Liver (tissue), 8 donors: ENCODE measurements at regions not wholly inside any gene's neighbourhood (a gene's known extent, or its start where the extent isn't known, plus 50 kb on each side); places are given as distances from the start of the nearest gene placed in this dataset.

Experiments
- DNase-seq: peaks from one replicate; pipeline ENCODE4 v3.0.0-alpha.2; 2017; ENCODE audit warnings: low spot score
- H3K27ac ChIP-seq, 2 donors: one replicate each; pipeline ENCODE4 v1.7.0; 2013; ENCODE audit warnings: inconsistent platforms in 2 of 2, low read length in 2 of 2, control low read depth in 1 of 2, low read depth in 1 of 2, mild to moderate bottlenecking in 1 of 2
- H3K27me3 ChIP-seq, 4 donors: one replicate each; pipeline versions ENCODE4 v1.6.1 to v1.7.0; 2013; ENCODE audit warnings: low read length in 3 of 4, inconsistent platforms in 1 of 4, mild to moderate bottlenecking in 1 of 4, moderate library complexity in 1 of 4; ENCODE audit not compliant: control insufficient read depth in 4 of 4, insufficient read depth in 4 of 4
- H3K36me3 ChIP-seq, 4 donors: one replicate each; pipeline versions ENCODE4 v1.6.1 to v1.7.0; 2013; ENCODE audit warnings: low read length in 3 of 4, mild to moderate bottlenecking in 3 of 4, low read depth in 1 of 4, moderate library complexity in 1 of 4; ENCODE audit not compliant: control insufficient read depth in 4 of 4, insufficient read depth in 3 of 4
- H3K4me1 ChIP-seq, 4 donors: one replicate each; pipeline versions ENCODE4 v1.6.1 to v1.7.0; 2013; ENCODE audit warnings: low read length in 3 of 4, mild to moderate bottlenecking in 3 of 4, moderate library complexity in 1 of 4; ENCODE audit not compliant: control insufficient read depth in 4 of 4, insufficient read depth in 4 of 4
- H3K4me3 ChIP-seq, 3 donors: one replicate each; pipeline versions ENCODE4 v1.6.1 to v1.7.0; 2013; ENCODE audit warnings: low read length in 3 of 3, control low read depth in 1 of 3, low read depth in 1 of 3, mild to moderate bottlenecking in 1 of 3
- H3K9ac ChIP-seq, 2 donors: one replicate each; pipeline ENCODE4 v1.7.0; 2013; ENCODE audit warnings: low read length in 2 of 2, mild to moderate bottlenecking in 2 of 2, moderate library complexity in 2 of 2, control low read depth in 1 of 2, low read depth in 1 of 2
- H3K9me3 ChIP-seq, 4 donors: one replicate each; pipeline versions ENCODE4 v1.6.1 to v1.7.0; 2013; ENCODE audit warnings: low read length in 3 of 4; ENCODE audit not compliant: control insufficient read depth in 4 of 4
- ATF3 ChIP-seq: IDR thresholded peaks from 2 replicates; pipeline ENCODE4 v1.6.1; 2016; ENCODE audit warnings: antibody characterized with exemption
- EGR1 ChIP-seq, 2 donors: IDR thresholded peaks; 2 replicates each; pipeline ENCODE4 v1.6.1; 2016 to 2018; ENCODE audit warnings: antibody characterized with exemption in 2 of 2, low read depth in 2 of 2
- FOXA1 ChIP-seq: IDR thresholded peaks from 2 replicates; pipeline ENCODE4 v1.6.1; 2016; ENCODE audit warnings: antibody characterized with exemption
- FOXA2 ChIP-seq: IDR thresholded peaks from 2 replicates; pipeline ENCODE4 v1.6.1; 2016; ENCODE audit warnings: antibody characterized with exemption
- GABPA ChIP-seq, 2 donors: IDR thresholded peaks in 1 of 2; conservative IDR thresholded peaks in 1 of 2; 2 replicates each; pipeline ENCODE4 v1.6.1; 2016; ENCODE audit warnings: antibody characterized with exemption in 2 of 2, mild to moderate bottlenecking in 1 of 2, moderate library complexity in 1 of 2
- HNF4A ChIP-seq, 2 donors: conservative IDR thresholded peaks; 2 replicates each; pipeline ENCODE4 v1.6.1; 2016; ENCODE audit warnings: antibody characterized with exemption in 2 of 2, mild to moderate bottlenecking in 2 of 2
- HNF4G ChIP-seq: IDR thresholded peaks from 2 replicates; pipeline ENCODE4 v1.6.1; 2016; ENCODE audit warnings: antibody characterized with exemption
- JUND ChIP-seq, 2 donors: IDR thresholded peaks; 2 replicates each; pipeline ENCODE4 v1.6.1; 2016; ENCODE audit warnings: antibody characterized with exemption in 2 of 2
- NR2F2 ChIP-seq: IDR thresholded peaks from 2 replicates; pipeline ENCODE4 v1.6.1; 2016; ENCODE audit warnings: antibody characterized with exemption
- RAD21 ChIP-seq, 2 donors: IDR thresholded peaks; 2 replicates each; pipeline ENCODE4 v1.6.1; 2016; ENCODE audit warnings: antibody characterized with exemption in 2 of 2, mild to moderate bottlenecking in 2 of 2
- RXRA ChIP-seq, 2 donors: IDR thresholded peaks; 2 replicates each; pipeline ENCODE4 v1.6.1; 2017 to 2018; ENCODE audit warnings: antibody characterized with exemption in 2 of 2, mild to moderate bottlenecking in 1 of 2
- SP1 ChIP-seq: IDR thresholded peaks from 2 replicates; pipeline ENCODE4 v1.6.1; 2018; ENCODE audit warnings: antibody characterized with exemption, mild to moderate bottlenecking
- TAF1 ChIP-seq: conservative IDR thresholded peaks from 2 replicates; pipeline ENCODE4 v1.6.1; 2016; ENCODE audit warnings: antibody characterized with exemption, mild to moderate bottlenecking
- YY1 ChIP-seq: IDR thresholded peaks from 2 replicates; pipeline ENCODE4 v1.6.1; 2016; ENCODE audit warnings: antibody characterized with exemption, mild to moderate bottlenecking
- WGBS: extraction: QIAGEN DNeasy Blood & Tissue Kit; methylation state at CpG from one replicate; pipeline ENCODE4 v1.1.7; 2013; 5-methylcytosine and 5-hydroxymethylcytosine counted together
- TF ChIP-seq, protein P1 (sequence below): fragments of 150-350 bp; IDR thresholded peaks from 2 replicates; pipeline ENCODE4 v1.5.1; 2017; ENCODE audit warnings: improper control_type of control experiment, low read depth, low read length; ENCODE audit not compliant: missing input control
- TF ChIP-seq, protein P2 (sequence below): IDR thresholded peaks from 2 replicates; pipeline ENCODE4 v1.6.1; 2016; ENCODE audit warnings: antibody characterized with exemption
- TF ChIP-seq, protein P3 (sequence below): IDR thresholded peaks from 2 replicates; pipeline ENCODE4 v1.6.1; 2016; ENCODE audit warnings: antibody characterized with exemption, mild to moderate bottlenecking
- TF ChIP-seq, protein P4 (sequence below): IDR thresholded peaks from 2 replicates; pipeline ENCODE4 v1.6.1; 2016; ENCODE audit warnings: antibody characterized with exemption
- donor health status: healthy.
- donor health status: healthy.
- donor health status: healthy.
- donor health status: healthy.
- donor health status: healthy.

DNA sequence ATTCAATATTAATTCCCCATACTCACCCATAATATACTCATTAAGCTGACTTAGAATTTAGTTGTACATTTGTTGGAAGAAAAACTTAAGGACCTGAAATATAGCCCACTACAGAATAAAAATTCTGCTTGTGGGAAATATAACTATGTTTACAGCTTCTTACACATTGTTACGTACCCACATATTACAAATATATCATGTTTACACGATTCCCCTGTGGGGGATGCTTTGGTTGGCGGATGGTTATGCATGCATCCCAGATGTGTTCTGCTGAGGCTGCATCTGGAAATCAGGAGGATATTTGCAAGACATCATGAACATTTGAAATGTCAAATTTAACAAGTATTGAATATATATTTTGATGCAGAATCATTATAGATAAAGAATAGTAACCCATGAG is 79.5 kb upstream of the KL start:
- 88% methylated on average over 3 of the region's 3 CpGs for WGBS

DNA sequence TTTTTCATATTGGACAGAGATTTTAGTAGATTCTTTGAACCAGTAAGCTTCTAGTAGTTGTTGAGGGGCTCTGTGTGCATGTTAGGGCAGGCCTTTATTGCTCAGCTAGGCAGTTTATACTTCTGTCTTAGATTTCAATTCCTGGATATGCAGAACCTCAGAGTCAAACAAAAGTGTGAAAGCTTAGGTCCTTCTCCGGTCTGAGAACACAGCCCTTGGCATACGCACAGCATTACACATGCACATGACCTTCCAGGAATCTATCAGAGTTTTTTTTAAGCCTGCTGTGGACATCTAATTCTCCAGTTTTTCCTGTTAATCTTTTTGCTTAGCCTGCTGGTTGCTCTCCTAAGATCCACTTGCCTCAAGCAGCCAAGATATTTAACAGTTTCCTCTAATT is 77.9 kb upstream of the KL start:
- no peak for DNase-seq
- Histone ChIP-seq H3K27ac (no peak overlapping the region), H3K4me1 (no peaks in the 10 kb centered on the region), H3K4me3 (no peak overlapping the region), H3K36me3 (no peaks in the 10 kb centered on the region), H3K9ac (no peak overlapping the region), H3K9me3 (no peaks in the 10 kb centered on the region), H3K27me3 (peaks cover 0 to 2% (median 0%) of the 10 kb centered on the region in 4 donors)
- WGBS = 86% methylated on average over 2 of the region's 2 CpGs
- no peak for TF ChIP-seq EGR1 (IDR thresholded peaks at IDR 0.05; ENCODE audit: low read depth in 2 of 2)
- no peak for TF ChIP-seq HNF4A (conservative IDR thresholded peaks at IDR 0.05)
- TF ChIP-seq, protein P1, sequence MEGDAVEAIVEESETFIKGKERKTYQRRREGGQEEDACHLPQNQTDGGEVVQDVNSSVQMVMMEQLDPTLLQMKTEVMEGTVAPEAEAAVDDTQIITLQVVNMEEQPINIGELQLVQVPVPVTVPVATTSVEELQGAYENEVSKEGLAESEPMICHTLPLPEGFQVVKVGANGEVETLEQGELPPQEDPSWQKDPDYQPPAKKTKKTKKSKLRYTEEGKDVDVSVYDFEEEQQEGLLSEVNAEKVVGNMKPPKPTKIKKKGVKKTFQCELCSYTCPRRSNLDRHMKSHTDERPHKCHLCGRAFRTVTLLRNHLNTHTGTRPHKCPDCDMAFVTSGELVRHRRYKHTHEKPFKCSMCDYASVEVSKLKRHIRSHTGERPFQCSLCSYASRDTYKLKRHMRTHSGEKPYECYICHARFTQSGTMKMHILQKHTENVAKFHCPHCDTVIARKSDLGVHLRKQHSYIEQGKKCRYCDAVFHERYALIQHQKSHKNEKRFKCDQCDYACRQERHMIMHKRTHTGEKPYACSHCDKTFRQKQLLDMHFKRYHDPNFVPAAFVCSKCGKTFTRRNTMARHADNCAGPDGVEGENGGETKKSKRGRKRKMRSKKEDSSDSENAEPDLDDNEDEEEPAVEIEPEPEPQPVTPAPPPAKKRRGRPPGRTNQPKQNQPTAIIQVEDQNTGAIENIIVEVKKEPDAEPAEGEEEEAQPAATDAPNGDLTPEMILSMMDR = no peak
- no peak for TF ChIP-seq FOXA1
- TF ChIP-seq ATF3 = no peak
- no peak for TF ChIP-seq TAF1
- TF ChIP-seq, protein P2, sequence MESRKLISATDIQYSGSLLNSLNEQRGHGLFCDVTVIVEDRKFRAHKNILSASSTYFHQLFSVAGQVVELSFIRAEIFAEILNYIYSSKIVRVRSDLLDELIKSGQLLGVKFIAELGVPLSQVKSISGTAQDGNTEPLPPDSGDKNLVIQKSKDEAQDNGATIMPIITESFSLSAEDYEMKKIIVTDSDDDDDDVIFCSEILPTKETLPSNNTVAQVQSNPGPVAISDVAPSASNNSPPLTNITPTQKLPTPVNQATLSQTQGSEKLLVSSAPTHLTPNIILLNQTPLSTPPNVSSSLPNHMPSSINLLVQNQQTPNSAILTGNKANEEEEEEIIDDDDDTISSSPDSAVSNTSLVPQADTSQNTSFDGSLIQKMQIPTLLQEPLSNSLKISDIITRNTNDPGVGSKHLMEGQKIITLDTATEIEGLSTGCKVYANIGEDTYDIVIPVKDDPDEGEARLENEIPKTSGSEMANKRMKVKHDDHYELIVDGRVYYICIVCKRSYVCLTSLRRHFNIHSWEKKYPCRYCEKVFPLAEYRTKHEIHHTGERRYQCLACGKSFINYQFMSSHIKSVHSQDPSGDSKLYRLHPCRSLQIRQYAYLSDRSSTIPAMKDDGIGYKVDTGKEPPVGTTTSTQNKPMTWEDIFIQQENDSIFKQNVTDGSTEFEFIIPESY = no peak
- no peak for TF ChIP-seq HNF4G
- TF ChIP-seq RXRA (IDR thresholded peaks at IDR 0.05) = no peak
- TF ChIP-seq, protein P3, sequence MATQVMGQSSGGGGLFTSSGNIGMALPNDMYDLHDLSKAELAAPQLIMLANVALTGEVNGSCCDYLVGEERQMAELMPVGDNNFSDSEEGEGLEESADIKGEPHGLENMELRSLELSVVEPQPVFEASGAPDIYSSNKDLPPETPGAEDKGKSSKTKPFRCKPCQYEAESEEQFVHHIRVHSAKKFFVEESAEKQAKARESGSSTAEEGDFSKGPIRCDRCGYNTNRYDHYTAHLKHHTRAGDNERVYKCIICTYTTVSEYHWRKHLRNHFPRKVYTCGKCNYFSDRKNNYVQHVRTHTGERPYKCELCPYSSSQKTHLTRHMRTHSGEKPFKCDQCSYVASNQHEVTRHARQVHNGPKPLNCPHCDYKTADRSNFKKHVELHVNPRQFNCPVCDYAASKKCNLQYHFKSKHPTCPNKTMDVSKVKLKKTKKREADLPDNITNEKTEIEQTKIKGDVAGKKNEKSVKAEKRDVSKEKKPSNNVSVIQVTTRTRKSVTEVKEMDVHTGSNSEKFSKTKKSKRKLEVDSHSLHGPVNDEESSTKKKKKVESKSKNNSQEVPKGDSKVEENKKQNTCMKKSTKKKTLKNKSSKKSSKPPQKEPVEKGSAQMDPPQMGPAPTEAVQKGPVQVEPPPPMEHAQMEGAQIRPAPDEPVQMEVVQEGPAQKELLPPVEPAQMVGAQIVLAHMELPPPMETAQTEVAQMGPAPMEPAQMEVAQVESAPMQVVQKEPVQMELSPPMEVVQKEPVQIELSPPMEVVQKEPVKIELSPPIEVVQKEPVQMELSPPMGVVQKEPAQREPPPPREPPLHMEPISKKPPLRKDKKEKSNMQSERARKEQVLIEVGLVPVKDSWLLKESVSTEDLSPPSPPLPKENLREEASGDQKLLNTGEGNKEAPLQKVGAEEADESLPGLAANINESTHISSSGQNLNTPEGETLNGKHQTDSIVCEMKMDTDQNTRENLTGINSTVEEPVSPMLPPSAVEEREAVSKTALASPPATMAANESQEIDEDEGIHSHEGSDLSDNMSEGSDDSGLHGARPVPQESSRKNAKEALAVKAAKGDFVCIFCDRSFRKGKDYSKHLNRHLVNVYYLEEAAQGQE = no peak
- no peak for TF ChIP-seq YY1
- TF ChIP-seq RAD21 (IDR thresholded peaks at IDR 0.05) = no peak

More for the DNA sequence above, 79.5 kb upstream of the KL start:
- no peak overlapping the region for H3K4me3 ChIP-seq
- no peaks in the 10 kb centered on the region for H3K36me3 ChIP-seq
- H3K9ac ChIP-seq = no peak overlapping the region
- no peak for DNase-seq
- H3K9me3 ChIP-seq = peaks cover 0 to 2% (median 0%) of the 10 kb centered on the region in 4 donors
- H3K27ac ChIP-seq = no peak overlapping the region
- TF ChIP-seq JUND (IDR thresholded peaks at IDR 0.05) (no peak), SP1 (no peak), YY1 (no peak), HNF4A (conservative IDR thresholded peaks at IDR 0.05) (no peak), ATF3 (no peak), GABPA (IDR thresholded peaks at IDR 0.05 in 1 of 2, conservative IDR thresholded peaks at IDR 0.05 in 1 of 2) (no peak), FOXA2 (no peak), TAF1 (no peak), NR2F2 (no peak), HNF4G (no peak), FOXA1 (no peak)
- TF ChIP-seq, protein P4, sequence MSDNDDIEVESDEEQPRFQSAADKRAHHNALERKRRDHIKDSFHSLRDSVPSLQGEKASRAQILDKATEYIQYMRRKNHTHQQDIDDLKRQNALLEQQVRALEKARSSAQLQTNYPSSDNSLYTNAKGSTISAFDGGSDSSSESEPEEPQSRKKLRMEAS = no peak
- TF ChIP-seq, protein P1 = no peak
- TF ChIP-seq, protein P2 = no peak
- no peaks in the 10 kb centered on the region for H3K4me1 ChIP-seq
- peaks cover 0 to 2% (median 1%) of the 10 kb centered on the region in 4 donors for H3K27me3 ChIP-seq
